Hematopoietic multipotent progenitor cell treated with erythropoietin and hydrocortisone succinate and interleukin-3 and kit ligand, for 17 days (in vitro differentiated cells): ENCODE measurements at regions not wholly inside any gene's neighbourhood (a gene's known extent, or its start where the extent isn't known, plus 50 kb on each side); places are given as distances from the start of the nearest gene placed in this dataset.

ENCODE experiments used
- DNase-seq: peaks from one replicate; pipeline ENCODE4 v3.0.0-alpha.2; 2015; ENCODE audit warnings: low spot score

GRCh38 chr18:25810736-25811135, 279.7 kb downstream of the SS18 start:
- no peak for DNase-seq

- no peak for DNase-seq
Measured at GRCh38 chr18:25805939-25806338, 284.5 kb downstream of the SS18 start.

- DNase-seq = no peak
Measured at GRCh38 chr18:25805323-25805722, 285.1 kb downstream of the SS18 start.

GRCh38 chr18:25799231-25799630, 291.2 kb downstream of the SS18 start:
- DNase-seq = no peak

GRCh38 chr18:25798046-25798445, 292.4 kb downstream of the SS18 start:
- DNase-seq = no peak

GRCh38 chr18:25795213-25795612, 295.2 kb downstream of the SS18 start:
- DNase-seq = no peak

GRCh38 chr18:25787276-25787675, 303.1 kb downstream of the SS18 start:
- no peak for DNase-seq

- no peak for DNase-seq
Measured at GRCh38 chr18:25786758-25787157, 303.7 kb downstream of the SS18 start.

GRCh38 chr18:25780105-25780504, 310.3 kb downstream of the SS18 start:
- DNase-seq = no peak

- no peak for DNase-seq
Measured at GRCh38 chr18:25771796-25772195, 318.6 kb downstream of the SS18 start.

GRCh38 chr18:25764777-25765176, 325.6 kb downstream of the SS18 start:
- no peak for DNase-seq

GRCh38 chr18:25759111-25759510, 331.3 kb downstream of the SS18 start:
- no peak for DNase-seq

GRCh38 chr18:25743646-25744151, 346.7 kb downstream of the SS18 start:
- DNase-seq = no peak

- DNase-seq = no peak
Measured at GRCh38 chr18:25739376-25739775, 351.0 kb downstream of the SS18 start.

GRCh38 chr18:25737710-25738311, 352.6 kb downstream of the SS18 start:
- no peak for DNase-seq

- no peak for DNase-seq
Measured at GRCh38 chr18:25736516-25736915, 353.9 kb downstream of the SS18 start.

- DNase-seq = no peak
Measured at GRCh38 chr18:25735459-25735858, 355.0 kb downstream of the SS18 start.

GRCh38 chr18:25734336-25734735, 356.1 kb downstream of the SS18 start:
- DNase-seq = no peak

- DNase-seq = no peak
Measured at GRCh38 chr18:25732862-25733261, 357.6 kb downstream of the SS18 start.

GRCh38 chr18:25729072-25729471, 361.3 kb downstream of the SS18 start:
- DNase-seq = no peak

GRCh38 chr18:25727281-25727985, 363.0 kb downstream of the SS18 start:
- DNase-seq = no peak

- no peak for DNase-seq
Measured at GRCh38 chr18:25726298-25726697, 364.1 kb downstream of the SS18 start.

- no peak for DNase-seq
Measured at GRCh38 chr18:25725501-25725900, 364.9 kb downstream of the SS18 start.

- DNase-seq = no peak
Measured at GRCh38 chr18:25724997-25725396, 365.4 kb downstream of the SS18 start.
